ENCODE measurements at regions not wholly inside any gene's neighbourhood (a gene's known extent, or its start where the extent isn't known, plus 50 kb on each side); places are given as distances from the start of the nearest gene placed in this dataset.

- WGBS (ENCODE audit: low lambda C conversion rate) = 76% methylated on average over 2 of the region's 2 CpGs
- POLR2A ChIA-PET = no interaction called here
These were observed 363.3 kb downstream of the LIG4 start for GRCh38 chr13:107852072-107852471.

GRCh38 chr13:107851670-107852069 lies 363.7 kb downstream of the LIG4 start:
- Histone ChIP-seq H3K9me3 (no peaks in the 10 kb centered on the region), H3K36me3 (replicated peaks in 1 of 2; ENCODE audit: control insufficient read depth in 1 of 2, insufficient read depth in 2 of 2, low read length in 1 of 2) (no peaks in the 10 kb centered on the region), H3K4me3 (ENCODE audit: low read depth in 2 of 2, low read length in 1 of 2) (no peak overlapping the region), H3K4me2 (no peak overlapping the region), H3K27me3 (ENCODE audit: insufficient read depth) (no peaks in the 10 kb centered on the region), H4K20me1 (ENCODE audit: insufficient read depth) (peaks cover 55% of the 10 kb centered on the region), H3F3A (replicated peaks; ENCODE audit: insufficient read depth) (no peaks in the 10 kb centered on the region), H3K27ac (ENCODE audit: low read depth in 2 of 2, low read length in 1 of 2) (no peak overlapping the region), H3K4me1 (ENCODE audit: control insufficient read depth in 1 of 2, insufficient read depth in 2 of 2, low read depth in 1 of 2, low read length in 1 of 2) (peaks cover 0 to 8% of the 10 kb centered on the region in 2 experiments; a peak in 3 of 4 replicates), H3K9ac (no peak overlapping the region), H2AFZ (ENCODE audit: low read depth) (no peak overlapping the region), H3K79me2 (ENCODE audit: insufficient read depth) (peaks cover 96% of the 10 kb centered on the region), H3K9me2 (no peaks in the 10 kb centered on the region)
- POLR2A ChIA-PET = no interaction called here
- CTCF ChIA-PET = interaction anchor here (1.0 kb wide), 1 partner anchor 16 kb away, joined by 4 read pairs; no protein-coding TSS in a partner anchor
- DNase-seq = no peak
- TF ChIP-seq IRF3 (IDR thresholded peaks at IDR 0.05; ENCODE audit: low read depth, low read length) (no peak), USF2 (IDR thresholded peaks at IDR 0.05; ENCODE audit: borderline replicate concordance, low read depth, low read length) (no peak), FOSL2 (IDR thresholded peaks at IDR 0.05; ENCODE audit: borderline replicate concordance, low read depth) (no peak), TCF12 (IDR thresholded peaks at IDR 0.05) (no peak), SMC3 (IDR thresholded peaks at IDR 0.05; ENCODE audit: low read depth, low read length) (no peak), POLR2AphosphoS5 (IDR thresholded peaks at IDR 0.05; ENCODE audit: low read depth, low read length) (no peak), MAX (IDR thresholded peaks at IDR 0.05; ENCODE audit: low read depth) (no peak), SIN3A (IDR thresholded peaks at IDR 0.05; ENCODE audit: borderline replicate concordance, low read depth, low read length) (no peak), TAF1 (IDR thresholded peaks at IDR 0.05; ENCODE audit: borderline replicate concordance, low read depth, low read length) (no peak), NFIC (IDR thresholded peaks at IDR 0.05; ENCODE audit: borderline replicate concordance) (no peak), TEAD4 (IDR thresholded peaks at IDR 0.05; ENCODE audit: borderline replicate concordance, insufficient read depth) (no peak), GATA2 (CRISPR knock-in tag; IDR thresholded peaks at IDR 0.05) (no peak), YY1 (IDR thresholded peaks at IDR 0.05; ENCODE audit: low read depth) (no peak), RFX5 (IDR thresholded peaks at IDR 0.05; ENCODE audit: low read length) (no peak), EP300 (IDR thresholded peaks at IDR 0.05; ENCODE audit: borderline replicate concordance in 1 of 2, low read depth in 1 of 2, low read length in 1 of 2) (no peak), MXI1 (IDR thresholded peaks at IDR 0.05; ENCODE audit: low read depth, low read length) (no peak), USF1 (IDR thresholded peaks at IDR 0.05; ENCODE audit: borderline replicate concordance, low read depth) (no peak), EZH2phosphoT487 (IDR thresholded peaks at IDR 0.05; ENCODE audit: borderline replicate concordance, low read depth) (no peak), NRF1 (IDR thresholded peaks at IDR 0.05; ENCODE audit: low read depth, low read length) (no peak), GABPA (IDR thresholded peaks at IDR 0.05; ENCODE audit: low read depth) (no peak)
- 81% methylated on average over 3 of the region's 3 CpGs for WGBS (ENCODE audit: low lambda C conversion rate)

More at GRCh38 chr13:107852072-107852471, 363.3 kb downstream of the LIG4 start:
- H3F3A ChIP-seq (replicated peaks; ENCODE audit: insufficient read depth) = no peaks in the 10 kb centered on the region
- no peak overlapping the region for H3K4me2 ChIP-seq
- no peaks in the 10 kb centered on the region for H3K27me3 ChIP-seq (ENCODE audit: insufficient read depth)
- H3K9ac ChIP-seq = no peak overlapping the region
- H3K9me3 ChIP-seq = no peaks in the 10 kb centered on the region
- H3K36me3 ChIP-seq (replicated peaks in 1 of 2; ENCODE audit: control insufficient read depth in 1 of 2, insufficient read depth in 2 of 2, low read length in 1 of 2) = no peaks in the 10 kb centered on the region
- H3K79me2 ChIP-seq (ENCODE audit: insufficient read depth) = peaks cover 98% of the 10 kb centered on the region
- H2AFZ ChIP-seq (ENCODE audit: low read depth) = no peak overlapping the region
- TF ChIP-seq MEF2A (IDR thresholded peaks at IDR 0.05; ENCODE audit: borderline replicate concordance, low read depth) = no peak
- no peaks in the 10 kb centered on the region for H3K9me2 ChIP-seq
- H3K4me3 ChIP-seq (ENCODE audit: low read depth in 2 of 2, low read length in 1 of 2) = no peak overlapping the region
- no peak for DNase-seq
- H3K4me1 ChIP-seq (ENCODE audit: control insufficient read depth in 1 of 2, insufficient read depth in 2 of 2, low read depth in 1 of 2, low read length in 1 of 2) = peaks cover 0 to 6% of the 10 kb centered on the region in 2 experiments; a peak in 3 of 4 replicates
- peaks cover 59% of the 10 kb centered on the region for H4K20me1 ChIP-seq (ENCODE audit: insufficient read depth)
- no peak overlapping the region for H3K27ac ChIP-seq (ENCODE audit: low read depth in 2 of 2, low read length in 1 of 2)
- CTCF ChIA-PET = interaction anchor here (1.0 kb wide), 1 partner anchor 16 kb away, joined by 4 read pairs; no protein-coding TSS in a partner anchor
